ENCODE measurements at regions not wholly inside any gene's neighbourhood (a gene's known extent, or its start where the extent isn't known, plus 50 kb on each side); places are given as distances from the start of the nearest gene placed in this dataset.

- no peaks in the 10 kb centered on the region for H4K20me1 ChIP-seq (ENCODE audit: insufficient read depth, poor library complexity, severe bottlenecking)
- H3K27ac ChIP-seq, result no peak overlapping the region
- no peak for DNase-seq (ENCODE audit: low spot score)
- no peak overlapping the region for H2AFZ ChIP-seq
- no peak overlapping the region for H3K4me3 ChIP-seq
- no peak overlapping the region for H3K4me2 ChIP-seq
- TF ChIP-seq, protein P1, sequence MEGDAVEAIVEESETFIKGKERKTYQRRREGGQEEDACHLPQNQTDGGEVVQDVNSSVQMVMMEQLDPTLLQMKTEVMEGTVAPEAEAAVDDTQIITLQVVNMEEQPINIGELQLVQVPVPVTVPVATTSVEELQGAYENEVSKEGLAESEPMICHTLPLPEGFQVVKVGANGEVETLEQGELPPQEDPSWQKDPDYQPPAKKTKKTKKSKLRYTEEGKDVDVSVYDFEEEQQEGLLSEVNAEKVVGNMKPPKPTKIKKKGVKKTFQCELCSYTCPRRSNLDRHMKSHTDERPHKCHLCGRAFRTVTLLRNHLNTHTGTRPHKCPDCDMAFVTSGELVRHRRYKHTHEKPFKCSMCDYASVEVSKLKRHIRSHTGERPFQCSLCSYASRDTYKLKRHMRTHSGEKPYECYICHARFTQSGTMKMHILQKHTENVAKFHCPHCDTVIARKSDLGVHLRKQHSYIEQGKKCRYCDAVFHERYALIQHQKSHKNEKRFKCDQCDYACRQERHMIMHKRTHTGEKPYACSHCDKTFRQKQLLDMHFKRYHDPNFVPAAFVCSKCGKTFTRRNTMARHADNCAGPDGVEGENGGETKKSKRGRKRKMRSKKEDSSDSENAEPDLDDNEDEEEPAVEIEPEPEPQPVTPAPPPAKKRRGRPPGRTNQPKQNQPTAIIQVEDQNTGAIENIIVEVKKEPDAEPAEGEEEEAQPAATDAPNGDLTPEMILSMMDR (IDR thresholded peaks at IDR 0.05; ENCODE audit: poor library complexity), result no peak
- no peaks in the 10 kb centered on the region for H3K36me3 ChIP-seq (replicated peaks; ENCODE audit: insufficient read depth, low read depth)
- WGBS (ENCODE audit: low lambda C conversion rate, missing lambda C conversion rate), result 75% methylated on average over 8 of the region's 8 CpGs
- H3K27me3 ChIP-seq, result no peaks in the 10 kb centered on the region
- no peaks in the 10 kb centered on the region for H3K79me2 ChIP-seq
- H3K4me1 ChIP-seq (ENCODE audit: insufficient read depth), result no peaks in the 10 kb centered on the region
- no peaks in the 10 kb centered on the region for H3K9me3 ChIP-seq (ENCODE audit: low read depth)
- no peaks in the 10 kb centered on the region for H3K9me2 ChIP-seq (replicated peaks; ENCODE audit: insufficient read depth)
Measured at GRCh38 chr1:173406783-173407230, 70.3 kb upstream of the PRDX6 start.

DNA sequence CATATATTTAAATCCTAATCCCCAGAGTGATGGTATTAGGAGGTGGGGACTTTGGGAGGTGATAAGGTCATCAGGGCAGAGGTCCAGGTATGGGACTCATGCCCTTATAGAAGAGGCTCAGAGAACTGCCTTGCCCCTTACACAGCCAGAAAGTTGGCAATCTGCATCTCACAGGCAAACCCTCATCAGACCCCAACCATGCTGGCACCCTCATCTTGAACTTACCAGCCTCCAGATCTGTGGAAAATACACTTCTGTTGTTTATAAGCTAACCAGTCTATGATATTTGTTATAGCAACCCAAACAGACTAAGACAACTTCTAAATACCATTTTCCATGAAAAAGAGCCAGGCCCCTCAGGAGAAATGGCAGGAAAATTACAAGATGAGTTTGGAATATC, 69.3 kb upstream of the PRDX6 start:
- Histone ChIP-seq H3K9me2 (replicated peaks; ENCODE audit: insufficient read depth) (no peaks in the 10 kb centered on the region), H3K4me3 (no peak overlapping the region), H3K4me1 (ENCODE audit: insufficient read depth) (no peaks in the 10 kb centered on the region), H3K9me3 (ENCODE audit: low read depth) (no peaks in the 10 kb centered on the region), H3K27ac (no peak overlapping the region), H3K79me2 (no peaks in the 10 kb centered on the region), H3K36me3 (replicated peaks; ENCODE audit: insufficient read depth, low read depth) (no peaks in the 10 kb centered on the region), H3K4me2 (no peak overlapping the region), H4K20me1 (ENCODE audit: insufficient read depth, poor library complexity, severe bottlenecking) (no peaks in the 10 kb centered on the region), H2AFZ (no peak overlapping the region), H3K27me3 (no peaks in the 10 kb centered on the region)
- TF ChIP-seq, protein P1 (IDR thresholded peaks at IDR 0.05; ENCODE audit: poor library complexity), result no peak
- TF ChIP-seq EZH2phosphoT487 (IDR thresholded peaks at IDR 0.05; ENCODE audit: low read depth, severe bottlenecking, unreplicated experiment) (no peak), EZH2 (IDR thresholded peaks at IDR 0.05; ENCODE audit: borderline replicate concordance) (no peak)
- DNase-seq (ENCODE audit: low spot score), result no peak

DNA sequence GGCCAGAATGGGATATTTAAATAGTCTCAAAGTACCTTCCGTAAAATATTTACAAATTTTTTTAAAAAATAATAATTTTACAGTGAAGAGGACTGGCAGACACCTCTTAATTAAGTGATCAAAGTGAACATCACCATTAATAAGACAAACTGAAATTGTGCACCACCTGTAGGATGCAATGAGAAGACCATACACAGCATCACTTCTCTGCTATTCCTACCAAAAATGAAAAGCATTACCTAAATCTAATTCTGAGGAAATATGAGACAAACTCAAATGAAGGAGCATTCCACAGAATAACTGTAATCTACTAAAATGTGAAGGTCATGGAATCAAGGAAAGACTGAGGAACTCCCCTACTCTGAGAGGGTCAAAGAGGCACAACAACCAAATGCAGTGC, 68.2 kb upstream of the PRDX6 start:
- 100% methylated on average over 1 of the region's 1 CpG for WGBS (ENCODE audit: low lambda C conversion rate, missing lambda C conversion rate)

More for the DNA sequence above, 68.2 kb upstream of the PRDX6 start:
- no peaks in the 10 kb centered on the region for H3K9me2 ChIP-seq (replicated peaks; ENCODE audit: insufficient read depth)
- TF ChIP-seq EZH2 (IDR thresholded peaks at IDR 0.05; ENCODE audit: borderline replicate concordance), result no peak
- TF ChIP-seq, protein P1 (IDR thresholded peaks at IDR 0.05; ENCODE audit: poor library complexity), result no peak
- TF ChIP-seq EZH2phosphoT487 (IDR thresholded peaks at IDR 0.05; ENCODE audit: low read depth, severe bottlenecking, unreplicated experiment), result no peak
- no peaks in the 10 kb centered on the region for H3K9me3 ChIP-seq (ENCODE audit: low read depth)
- H3K36me3 ChIP-seq (replicated peaks; ENCODE audit: insufficient read depth, low read depth), result no peaks in the 10 kb centered on the region
- peaks cover 3% of the 10 kb centered on the region for H3K4me1 ChIP-seq (ENCODE audit: insufficient read depth)
- no peaks in the 10 kb centered on the region for H3K79me2 ChIP-seq
- no peak for DNase-seq (ENCODE audit: low spot score)
- H2AFZ ChIP-seq, result no peak overlapping the region
- H3K4me3 ChIP-seq, result no peak overlapping the region
- H3K4me2 ChIP-seq, result no peak overlapping the region
- no peaks in the 10 kb centered on the region for H4K20me1 ChIP-seq (ENCODE audit: insufficient read depth, poor library complexity, severe bottlenecking)
- no peak overlapping the region for H3K27ac ChIP-seq
- no peaks in the 10 kb centered on the region for H3K27me3 ChIP-seq
